ENCODE measurements at regions not wholly inside any gene's neighbourhood (a gene's known extent, or its start where the extent isn't known, plus 50 kb on each side); places are given as distances from the start of the nearest gene placed in this dataset.
"Not testable (repeated sequence)": the region's sequence is repeated elsewhere in the genome, so short reads cannot be mapped to it uniquely, and the experiment has no call there.

DNA sequence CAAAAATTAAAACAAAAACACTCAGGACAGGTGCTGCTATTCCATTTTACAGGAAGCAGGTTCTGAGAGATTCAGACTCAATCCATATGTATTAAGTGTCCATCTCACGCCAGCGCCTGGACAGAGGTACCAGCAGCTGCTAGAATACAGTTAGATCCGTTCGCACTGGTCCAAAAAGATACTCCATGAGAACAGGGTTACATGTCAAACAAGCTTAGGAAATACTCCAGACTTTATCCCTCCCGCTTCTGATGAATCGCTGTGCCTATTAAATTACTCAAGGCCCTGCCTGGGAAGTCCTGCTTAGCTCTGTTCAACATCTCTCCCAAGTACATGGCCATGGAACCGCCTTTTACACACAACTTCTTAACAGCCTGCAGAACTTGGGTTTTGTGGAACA lies 50.2 kb upstream of the SLC35C1 start:
- peak; percentile 82 for DNase-seq (ENCODE audit: low spot score)

DNA sequence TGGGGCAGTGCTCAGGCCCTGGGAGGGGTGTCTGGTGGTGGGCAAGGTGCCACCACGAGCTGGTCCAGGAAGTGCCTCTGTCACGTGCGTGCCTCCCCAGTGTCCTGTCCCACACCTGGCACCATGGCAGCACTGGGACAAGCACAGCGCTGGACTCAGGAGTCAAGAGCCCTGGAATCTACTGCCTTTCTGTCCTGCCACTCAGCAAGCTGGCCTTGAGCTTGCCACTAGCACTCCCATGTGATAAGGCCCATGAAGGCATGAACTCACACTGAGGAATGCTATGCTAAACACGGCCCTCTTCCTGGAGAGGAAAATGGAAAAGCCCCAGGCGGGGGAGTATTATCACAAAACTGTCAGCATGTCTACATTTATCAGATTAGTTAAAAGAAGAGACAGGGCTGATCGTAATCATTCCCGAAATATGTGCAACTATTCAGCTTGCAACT lies 50.7 kb upstream of the SLC35C1 start:
- peak; percentile 80 for DNase-seq (ENCODE audit: low spot score)

DNA sequence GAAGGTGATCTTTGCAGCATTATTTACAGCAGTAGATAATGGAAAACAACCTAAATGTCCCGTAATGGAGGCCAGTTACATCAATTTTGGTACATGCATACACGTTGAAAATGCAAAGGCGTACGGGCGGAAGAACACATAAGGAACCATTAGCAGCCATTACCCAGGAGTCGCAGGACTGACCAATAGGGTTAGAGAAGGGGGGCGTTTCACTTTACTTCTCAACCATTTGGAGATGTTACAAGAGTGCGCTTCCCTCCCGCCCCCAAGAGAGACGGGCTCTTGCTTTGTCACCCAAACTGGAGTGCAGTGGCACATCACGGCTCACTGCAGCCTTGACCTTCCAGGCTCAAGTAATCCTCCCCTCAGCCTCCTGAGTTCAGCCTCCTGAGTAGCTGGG lies 52.8 kb upstream of the SLC35C1 start:
- DNase-seq (ENCODE audit: low spot score) = no peak

DNA sequence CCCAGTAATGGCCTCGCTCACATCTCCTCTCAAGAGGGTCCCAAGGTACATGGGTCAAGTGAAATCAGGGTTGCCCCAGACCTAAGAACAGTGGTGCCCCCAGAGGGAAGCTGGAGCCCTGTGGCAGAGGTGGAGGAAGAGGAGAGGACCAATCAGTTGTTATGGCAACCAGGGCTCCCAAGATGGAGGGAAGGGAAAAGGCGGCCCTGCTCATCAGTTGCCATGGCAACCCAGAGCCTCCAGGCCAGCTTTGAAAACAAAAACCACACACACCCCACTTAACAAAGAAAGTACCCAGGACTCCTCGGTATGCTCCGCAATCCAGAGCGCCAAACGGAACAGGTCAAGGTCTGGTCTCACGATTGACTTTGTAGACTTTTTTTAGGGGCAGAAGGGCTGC lies 53.5 kb upstream of the SLC35C1 start:
- DNase-seq (ENCODE audit: low spot score) = no peak

DNA sequence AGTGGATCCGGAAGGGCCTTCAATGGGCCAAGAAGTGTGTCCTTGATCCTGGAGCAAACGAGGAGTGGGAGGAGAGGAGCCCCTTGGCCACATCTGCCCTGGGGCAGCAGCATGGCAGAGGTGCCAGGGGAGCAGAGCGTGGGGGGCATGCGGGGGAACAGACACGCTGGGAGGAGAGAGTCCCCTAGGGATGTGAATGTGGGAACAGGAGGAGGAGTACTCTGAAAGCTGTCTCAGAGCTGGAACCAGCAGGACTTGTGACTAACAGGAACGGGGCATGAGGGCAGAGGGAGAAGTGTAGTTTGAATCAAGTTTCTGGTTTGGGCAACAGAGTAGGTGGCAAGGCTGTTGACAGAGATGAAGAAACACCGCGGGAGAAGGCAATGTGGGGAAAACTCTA lies 54.5 kb upstream of the SLC35C1 start:
- no peak for DNase-seq (ENCODE audit: low spot score)

DNA sequence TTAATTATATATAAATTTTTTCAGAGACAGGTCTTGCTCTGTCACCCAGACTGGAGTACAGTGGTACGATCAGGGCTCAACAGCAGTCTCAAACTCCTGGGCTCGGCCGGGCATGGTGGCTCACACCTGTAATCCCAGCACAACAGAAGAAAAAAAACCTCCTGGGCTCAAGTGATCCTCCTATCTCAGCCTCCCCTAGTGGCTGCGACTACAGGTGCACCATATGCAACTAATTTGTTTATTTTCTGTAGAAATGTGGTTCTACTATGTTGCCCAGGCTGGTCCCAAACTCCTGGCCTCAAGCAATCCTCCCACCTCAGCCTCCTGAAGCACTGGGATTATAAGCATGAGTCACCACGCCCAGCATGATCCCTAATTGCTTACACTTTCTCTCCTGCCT lies 56.1 kb upstream of the SLC35C1 start:
- DNase-seq (ENCODE audit: low spot score) = no peak

DNA sequence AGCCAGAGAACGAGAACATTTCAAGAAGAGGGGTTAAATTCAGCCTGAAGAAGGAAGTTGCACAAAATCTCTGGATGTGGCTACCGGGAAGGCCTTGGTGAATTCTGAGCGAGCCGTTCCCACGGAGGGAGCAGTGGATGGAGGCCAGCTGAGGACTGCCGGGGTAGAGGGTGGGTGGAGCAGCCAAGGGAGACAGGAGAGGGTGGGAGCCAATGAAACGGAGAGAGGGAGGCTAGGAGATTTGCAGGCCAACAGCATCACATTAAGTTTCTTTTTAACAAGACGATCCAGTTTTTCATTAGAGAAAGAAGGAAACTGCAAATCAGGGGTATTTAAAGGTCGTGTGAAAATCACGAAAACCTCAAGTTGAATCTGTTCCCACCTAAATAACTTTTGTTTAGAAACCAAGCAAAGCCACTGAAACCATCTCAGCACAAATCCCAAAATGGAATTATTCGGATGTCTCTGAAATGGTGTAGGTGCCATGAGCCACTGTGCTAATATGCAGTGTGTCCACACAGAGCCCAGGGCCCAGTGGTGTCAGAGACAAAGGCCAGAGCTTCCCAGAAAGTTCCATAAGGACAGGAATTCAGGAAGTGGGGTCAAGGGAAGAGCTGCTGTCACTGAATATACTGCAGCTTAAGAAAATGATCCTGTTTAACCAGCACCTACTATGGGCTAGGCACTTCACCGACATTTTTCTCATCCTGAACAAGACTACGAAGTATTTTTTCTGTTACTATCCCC lies 59.7 kb upstream of the SLC35C1 start:
- DNase-seq (ENCODE audit: low spot score) = peak; percentile 59

DNA sequence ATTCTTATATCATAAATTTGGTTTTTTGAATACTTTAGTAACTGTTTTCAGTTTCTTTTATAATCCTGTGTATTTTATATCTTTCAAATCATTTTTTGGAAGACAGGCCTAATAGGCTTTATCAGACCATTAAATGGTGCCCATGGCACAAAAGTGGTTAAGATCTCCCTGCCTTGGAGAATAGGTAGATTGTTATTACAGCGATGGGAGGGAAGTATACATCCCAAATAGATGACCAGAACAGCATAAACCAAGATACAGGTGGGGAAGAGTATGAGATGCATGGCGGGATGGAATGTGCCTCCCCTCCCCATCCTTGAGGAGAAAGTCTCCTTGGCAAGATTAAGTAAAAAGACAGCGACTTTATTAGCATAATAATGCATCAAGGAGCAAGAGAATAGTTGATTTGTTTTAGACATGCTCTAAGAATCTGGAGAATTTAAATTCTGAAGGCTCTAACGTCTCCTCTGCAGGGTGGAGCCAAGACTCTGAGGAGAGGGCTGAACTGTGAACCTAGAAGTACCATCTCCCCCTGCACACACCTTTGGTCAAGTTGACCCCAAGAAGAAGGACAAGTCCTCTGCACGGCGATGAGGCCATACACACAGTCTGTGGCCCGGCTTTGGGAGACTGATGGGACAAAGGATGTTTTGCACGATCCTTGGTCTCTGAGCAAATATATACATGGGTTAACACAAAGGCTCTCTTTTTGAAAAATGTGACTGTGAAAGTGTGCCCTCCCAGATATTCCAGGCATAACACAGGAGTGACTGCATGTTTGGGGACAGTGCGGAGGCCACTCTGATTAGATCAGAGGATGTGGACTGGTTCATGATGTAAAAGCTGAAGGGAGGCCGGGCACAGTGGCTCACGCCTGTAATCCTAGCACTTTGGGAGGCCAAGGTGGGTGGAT lies 61.1 kb upstream of the SLC35C1 start:
- no peak for DNase-seq (ENCODE audit: low spot score)

DNA sequence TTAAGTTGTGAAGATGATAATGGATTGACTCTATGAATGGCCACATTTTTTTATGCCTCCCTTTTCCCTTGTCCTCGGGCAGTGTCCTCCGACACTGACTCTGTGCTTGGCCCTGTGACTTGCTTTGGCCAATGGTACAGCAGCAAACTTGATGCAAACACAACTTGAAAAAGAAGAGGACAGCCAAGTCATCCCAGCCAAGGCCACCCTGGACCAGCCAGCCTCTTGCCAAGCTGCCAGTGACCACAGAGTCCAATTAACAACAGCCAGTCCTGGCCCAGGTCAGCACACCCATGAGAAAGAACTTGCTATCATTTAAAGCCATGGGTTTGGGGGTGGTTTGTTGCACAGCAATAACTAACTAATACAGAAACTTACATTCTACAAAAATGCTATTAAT lies 63.4 kb upstream of the SLC35C1 start:
- no peak for DNase-seq (ENCODE audit: low spot score)

DNA sequence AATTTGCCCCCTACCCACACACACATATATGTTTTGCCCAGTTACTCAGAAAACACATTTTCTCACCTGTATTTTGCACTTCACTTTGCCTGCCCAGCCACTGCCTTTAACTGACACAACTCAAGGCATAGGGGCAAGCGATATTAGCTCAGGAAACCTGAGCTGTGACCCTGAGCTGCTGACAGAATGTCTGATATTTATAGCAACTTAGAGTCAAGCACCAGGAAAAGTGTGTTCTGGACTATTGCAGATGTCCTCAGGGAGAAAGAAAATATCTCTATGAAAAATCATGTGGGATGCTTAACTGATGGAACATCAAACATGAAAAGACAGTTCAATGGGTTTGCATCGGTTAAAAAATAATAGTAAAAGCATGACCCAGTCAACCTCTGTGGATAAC lies 63.9 kb upstream of the SLC35C1 start:
- no peak for DNase-seq (ENCODE audit: low spot score)

DNA sequence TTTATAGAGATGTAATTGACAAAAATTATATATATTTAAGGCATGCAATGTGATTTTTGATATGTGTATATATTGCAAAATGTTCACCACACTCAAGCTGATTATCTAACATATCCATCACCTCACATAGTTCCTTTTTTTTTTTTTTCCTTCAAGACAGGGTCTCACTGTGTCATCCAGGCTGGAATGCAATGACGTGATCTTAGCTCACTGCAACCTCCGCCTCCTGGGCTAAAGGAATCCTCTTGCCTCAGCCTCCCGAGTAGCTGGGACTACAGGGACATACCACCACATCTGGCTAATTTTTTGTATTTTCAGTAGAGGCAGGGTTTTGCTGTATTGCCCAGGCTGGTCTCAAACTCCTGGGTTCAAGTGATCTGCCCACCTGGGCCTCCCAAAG lies 65.1 kb upstream of the SLC35C1 start:
- no peak for DNase-seq (ENCODE audit: low spot score)

DNA sequence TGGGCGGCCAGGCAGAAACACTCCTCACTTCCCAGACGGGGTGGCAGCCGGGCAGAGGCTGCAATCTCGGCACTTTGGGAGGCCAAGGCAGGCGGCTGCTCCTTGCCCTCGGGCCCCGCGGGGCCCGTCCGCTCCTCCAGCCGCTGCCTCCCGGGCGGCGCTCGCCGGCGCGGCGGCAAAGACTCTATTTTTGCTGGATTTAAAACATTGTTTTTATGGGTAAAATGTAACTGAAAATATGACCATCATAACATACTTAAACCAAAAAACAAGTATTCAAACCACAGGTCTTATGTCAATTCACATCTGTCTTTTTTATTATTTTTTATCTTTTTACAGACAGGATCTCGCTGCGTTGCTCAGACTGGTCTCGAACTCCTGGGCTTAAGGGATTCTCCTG lies 65.9 kb upstream of the SLC35C1 start:
- not testable (repeated sequence) for DNase-seq (ENCODE audit: low spot score)

DNA sequence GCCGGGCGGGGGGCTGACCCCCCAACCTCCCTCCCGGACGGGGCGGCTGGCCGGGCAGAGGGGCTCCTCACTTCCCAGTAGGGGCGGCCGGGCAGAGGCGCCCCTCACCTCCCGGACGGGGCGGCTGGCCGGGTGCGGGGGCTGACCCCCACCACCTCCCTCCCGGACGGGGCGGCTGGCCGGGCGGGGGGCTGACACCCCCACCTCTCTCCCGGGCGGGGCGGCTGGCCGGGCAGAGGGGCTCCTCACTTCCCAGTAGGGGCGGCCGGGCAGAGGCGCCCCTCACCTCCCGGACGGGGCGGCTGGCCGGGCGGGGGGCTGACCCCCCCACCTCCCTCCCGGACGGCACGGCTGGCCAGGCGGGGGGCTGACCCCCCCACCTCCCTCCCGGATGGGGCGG lies 66.8 kb upstream of the SLC35C1 start:
- DNase-seq (ENCODE audit: low spot score) = not testable (repeated sequence)

DNA sequence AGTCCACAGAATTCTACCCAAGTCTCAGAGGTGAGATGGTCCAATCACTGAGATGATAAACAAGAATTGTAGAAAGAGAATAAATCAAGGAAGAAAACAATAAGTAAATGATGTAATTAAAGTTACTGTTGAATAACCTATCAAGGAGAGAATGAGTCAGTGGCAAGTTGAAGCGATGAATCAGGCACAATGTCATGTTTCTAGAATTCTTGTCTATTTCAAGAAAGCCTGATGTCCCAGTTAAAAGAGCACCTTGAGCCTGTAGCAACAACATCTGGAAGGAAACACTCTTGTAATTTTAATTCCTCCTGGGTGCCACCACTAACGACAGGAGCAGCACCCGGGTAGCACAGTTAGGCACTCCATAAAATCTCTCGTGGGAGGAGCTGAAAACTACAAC lies 67.9 kb upstream of the SLC35C1 start:
- no peak for DNase-seq (ENCODE audit: low spot score)

DNA sequence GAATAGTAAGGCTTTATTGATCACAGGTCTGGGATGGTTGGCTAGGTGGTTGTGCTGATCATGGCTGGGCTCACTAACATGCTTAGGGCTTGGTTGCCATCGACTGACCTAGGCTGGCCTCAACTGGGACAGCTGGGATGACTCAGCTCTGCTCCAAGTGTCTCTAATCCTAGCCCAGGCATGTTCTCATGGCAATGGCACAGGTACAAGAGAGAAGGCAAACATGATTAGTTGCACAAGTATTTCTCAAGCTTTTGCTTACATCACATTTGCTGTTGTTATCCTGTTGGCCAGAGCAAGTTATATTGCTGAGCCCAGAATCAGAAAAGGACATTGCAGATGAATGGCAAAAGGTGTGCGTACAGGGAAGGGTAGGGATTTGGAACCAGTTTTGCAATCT lies 68.5 kb upstream of the SLC35C1 start:
- no peak for DNase-seq (ENCODE audit: low spot score)

DNA sequence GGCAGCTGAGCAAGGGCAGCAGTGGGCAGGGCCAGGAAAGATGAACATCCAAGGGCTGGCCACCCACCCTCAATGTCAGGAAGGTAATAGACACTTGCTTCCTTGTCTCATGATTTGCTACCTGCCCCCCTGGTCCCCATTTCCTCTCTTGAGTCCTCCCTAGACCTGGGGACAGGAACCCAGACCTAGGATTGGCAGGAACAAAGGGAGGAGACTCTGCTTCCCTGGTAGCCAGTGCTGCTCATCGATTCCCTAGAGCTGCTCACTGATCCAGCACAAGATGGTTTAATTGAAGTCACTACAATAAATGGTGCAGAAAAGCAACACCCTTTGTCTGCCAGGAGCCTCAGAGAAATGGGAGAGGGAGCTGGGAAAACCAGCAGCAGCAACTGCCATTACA lies 67.8 kb upstream of the CHST1 start:
- no peak for DNase-seq (ENCODE audit: low spot score)

DNA sequence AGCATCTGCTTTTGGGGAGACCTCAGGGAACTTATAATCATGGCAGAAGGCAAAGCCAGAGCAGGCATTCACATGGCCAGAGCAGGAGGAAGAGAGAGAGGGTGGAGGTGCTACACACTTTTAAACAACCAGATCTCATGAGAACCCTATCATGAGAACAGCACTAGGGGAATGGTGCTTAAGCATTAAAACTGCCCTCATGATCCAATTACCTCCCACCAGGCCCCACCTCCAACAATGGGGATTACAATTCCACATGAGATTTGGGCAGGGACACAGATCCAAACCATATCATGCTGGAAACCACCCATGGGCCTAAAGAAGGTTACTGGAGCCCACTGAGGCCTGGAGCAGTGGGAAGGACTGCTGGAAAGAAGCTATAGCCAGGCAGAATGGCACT lies 66.9 kb upstream of the CHST1 start:
- no peak for DNase-seq (ENCODE audit: low spot score)

DNA sequence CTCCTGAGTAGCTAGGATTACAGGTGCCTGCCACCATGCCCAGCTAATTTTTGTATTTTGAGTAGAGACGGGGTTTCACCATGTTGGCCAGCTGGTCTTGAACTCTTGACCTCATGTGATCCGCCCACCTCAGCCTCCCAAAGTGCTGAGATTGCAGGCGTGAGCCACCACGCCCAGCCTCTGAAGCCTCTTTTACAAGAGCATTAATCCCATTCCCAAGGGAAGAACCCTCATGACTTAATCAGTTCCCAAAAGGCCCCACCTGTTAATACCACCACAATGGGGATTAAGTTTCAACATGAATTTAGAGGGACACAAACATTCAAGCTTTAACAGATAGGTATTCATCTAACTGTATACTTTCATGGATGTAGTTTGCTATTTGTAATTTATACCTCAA lies 65.7 kb upstream of the CHST1 start:
- not testable (repeated sequence) for DNase-seq (ENCODE audit: low spot score)

DNA sequence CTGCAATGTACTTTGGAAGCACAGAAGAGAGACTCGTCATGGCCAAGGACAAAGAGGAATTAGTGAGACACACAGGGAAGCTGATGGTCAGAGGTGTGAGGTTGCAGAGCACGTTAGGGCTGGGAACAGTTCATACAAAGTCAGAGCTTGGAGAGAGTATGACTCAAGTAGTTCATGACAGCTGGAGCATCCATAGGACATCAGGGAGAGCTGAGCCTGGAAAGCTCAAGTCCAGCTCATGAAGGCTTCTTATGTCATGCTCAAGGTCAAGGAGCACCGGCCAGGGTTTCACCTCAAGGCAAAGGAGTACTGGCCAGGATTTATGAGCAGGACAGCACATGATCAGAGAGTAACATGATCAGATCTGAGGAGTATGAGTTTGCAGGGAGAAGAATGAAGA lies 64.6 kb upstream of the CHST1 start:
- DNase-seq (ENCODE audit: low spot score) = no peak

DNA sequence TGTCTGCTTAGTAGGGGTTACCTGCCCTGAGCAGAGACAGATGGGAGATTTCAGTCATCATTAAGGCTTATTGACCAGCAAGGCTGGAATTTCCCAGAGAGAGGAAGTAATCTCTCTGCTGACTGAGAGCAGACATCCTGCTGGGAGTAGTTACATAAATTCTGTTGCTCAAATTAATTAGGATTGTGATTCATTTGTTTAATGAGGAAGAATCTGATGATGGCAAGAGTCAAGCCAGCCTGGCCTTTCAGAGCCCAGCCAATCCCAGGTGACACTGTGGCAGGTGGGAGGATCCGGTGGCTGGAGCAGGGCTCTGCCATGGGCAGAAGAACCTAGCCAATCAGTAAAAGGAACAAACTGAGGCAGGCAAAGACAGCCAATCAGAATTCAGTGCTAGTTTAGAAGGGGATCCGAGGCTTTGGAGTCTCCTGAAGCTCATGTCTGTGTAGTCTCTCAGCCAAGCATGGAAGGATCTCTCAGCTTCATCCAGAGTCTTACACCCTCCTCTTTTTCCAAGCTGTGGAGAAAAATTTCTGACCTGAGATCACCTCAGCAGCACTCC lies 61.2 kb upstream of the CHST1 start:
- DNase-seq (ENCODE audit: low spot score) = no peak

DNA sequence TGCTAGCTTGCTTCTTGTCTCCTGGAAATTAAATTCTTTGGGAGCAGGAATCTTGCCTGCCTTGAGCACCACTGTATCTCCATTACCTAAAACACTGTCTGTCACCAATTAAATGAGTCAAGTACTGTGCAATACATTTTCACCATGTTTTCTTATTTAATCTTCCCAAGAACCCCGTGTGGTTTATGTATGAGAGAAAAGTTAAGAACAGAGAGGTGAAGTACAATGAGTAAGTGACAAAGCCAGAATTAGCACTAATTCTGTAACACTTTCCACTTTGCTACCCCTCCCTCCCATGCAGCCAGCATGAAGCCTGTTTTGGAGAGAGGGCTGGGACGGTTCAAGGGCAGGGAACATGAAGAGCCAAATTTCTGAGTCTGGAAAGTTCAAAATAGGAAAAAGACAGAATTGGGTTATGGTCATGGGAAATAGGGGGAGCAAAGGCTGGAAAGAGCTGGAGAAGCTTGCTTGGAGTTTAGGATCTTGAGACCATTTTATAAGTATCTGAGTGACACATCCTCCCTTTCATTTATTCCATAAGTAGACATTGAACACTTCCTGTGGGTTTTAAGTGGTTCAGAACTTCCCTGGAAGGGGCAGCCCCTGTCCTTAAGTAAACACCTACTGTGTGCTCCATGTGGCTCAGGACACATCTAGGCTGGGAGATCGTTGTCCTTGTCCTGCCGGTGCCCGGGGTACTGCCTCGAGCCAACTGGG lies 60.5 kb upstream of the CHST1 start:
- no peak for DNase-seq (ENCODE audit: low spot score)

DNA sequence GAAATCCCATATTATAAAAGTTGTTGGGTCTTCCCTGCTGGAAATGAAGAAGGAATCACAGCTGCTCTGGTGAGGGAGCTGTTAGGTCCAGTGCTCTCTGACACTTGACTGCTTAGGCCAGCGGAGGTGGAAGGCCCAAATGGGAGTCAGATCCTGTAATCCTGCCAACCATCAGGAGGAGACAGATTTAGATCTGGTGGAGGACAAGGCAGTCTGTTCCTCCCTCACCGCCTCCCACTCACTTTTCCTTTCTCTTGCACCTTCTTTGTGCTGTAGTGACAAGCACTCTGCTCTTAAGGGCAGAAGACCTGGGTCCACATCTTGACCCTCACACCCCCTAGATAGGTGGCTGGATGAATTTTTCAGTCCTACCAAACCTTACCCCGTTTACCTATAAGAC lies 59.7 kb upstream of the CHST1 start:
- DNase-seq (ENCODE audit: low spot score) = no peak
